H1 (cell line): ENCODE measurements at regions not wholly inside any gene's neighbourhood (a gene's known extent, or its start where the extent isn't known, plus 50 kb on each side); places are given as distances from the start of the nearest gene placed in this dataset.

ENCODE experiments used
- CTCF ChIA-PET: fragments of 300-600 bp; sonication (Branson Sonifier 250); formaldehyde crosslinking; loops from one replicate; lab custom pipeline; 2021; ENCODE audit not compliant: partially characterized antibody; lab: Charles Lee
- POLR2A ChIA-PET: fragments of 300-600 bp; sonication (Branson Sonifier 250); formaldehyde crosslinking; loops from one replicate; lab custom pipeline; 2021; ENCODE audit warnings: inconsistent platforms; ENCODE audit not compliant: partially characterized antibody; lab: Charles Lee
- DNase-seq, 2 experiments: peaks; one replicate each; pipeline versions ENCODE4 v3.0.0 to v3.0.0-alpha.2; 2010 to 2022; ENCODE audit warnings: low spot score in 2 of 2, low read depth in 1 of 2, mixed read lengths in 1 of 2
- FAIRE-seq: peaks from 2 replicates; lab custom pipeline; 2011; peaks lifted over from hg19 to GRCh38; lab: Jason Lieb, UNC
- H2AFZ ChIP-seq: 2 replicates; pipeline ENCODE4 v1.8.1; 2012; ENCODE audit warnings: low read length, inconsistent platforms
- H2AK5ac ChIP-seq: 2 replicates; pipeline ENCODE4 v1.6.1; 2013; ENCODE audit warnings: low read depth, low read length
- H2BK120ac ChIP-seq: replicated peaks from 2 replicates; pipeline ENCODE3; 2013; ENCODE audit warnings: low read depth, low read length, inconsistent platforms
- H2BK12ac ChIP-seq: 2 replicates; pipeline ENCODE4 v1.6.1; 2013; ENCODE audit warnings: low read depth, low read length
- H2BK15ac ChIP-seq: 2 replicates; pipeline ENCODE4 v1.6.1; 2013; ENCODE audit warnings: low read length
- H2BK20ac ChIP-seq: 2 replicates; pipeline ENCODE4 v1.6.1; 2013; ENCODE audit warnings: low read length
- H2BK5ac ChIP-seq: 2 replicates; pipeline ENCODE4 v1.6.1; 2013; ENCODE audit warnings: low read depth, low read length
- H3K14ac ChIP-seq: 2 replicates; pipeline ENCODE4 v1.6.1; 2013; ENCODE audit warnings: inconsistent platforms; ENCODE audit not compliant: insufficient read length
- H3K18ac ChIP-seq: 2 replicates; pipeline ENCODE4 v1.6.1; 2013; ENCODE audit warnings: low read length; ENCODE audit errors: extremely low read depth
- H3K23ac ChIP-seq: 2 replicates; pipeline ENCODE4 v1.6.1; 2013; ENCODE audit warnings: inconsistent platforms; ENCODE audit not compliant: insufficient read length
- H3K23me2 ChIP-seq: 2 replicates; pipeline ENCODE4 v1.6.1; 2013; ENCODE audit warnings: low read depth, low read length
- H3K27ac ChIP-seq: 2 replicates; pipeline ENCODE4 v1.6.1; 2011; ENCODE audit warnings: low read depth, low read length, inconsistent platforms
- H3K27me3 ChIP-seq, 4 experiments: replicated peaks in 1 of 4; 1 replicate in 1 of 4; 2 replicates in 3 of 4; pipeline versions ENCODE4 v1.6.1 to v1.8.1; 2011 to 2013; ENCODE audit warnings: low read length in 3 of 4, mild to moderate bottlenecking in 3 of 4, inconsistent platforms in 2 of 4, mixed read lengths in 2 of 4, moderate library complexity in 1 of 4; ENCODE audit not compliant: control insufficient read depth in 3 of 4, insufficient read depth in 3 of 4; ENCODE audit errors: extremely low read depth in 1 of 4
- H3K36me3 ChIP-seq, 4 experiments: 2 replicates each; pipeline versions ENCODE4 v1.6.1 to v1.8.1; 2011 to 2013; ENCODE audit warnings: mild to moderate bottlenecking in 4 of 4, low read length in 3 of 4, moderate library complexity in 2 of 4, control low read depth in 1 of 4, inconsistent platforms in 1 of 4; ENCODE audit not compliant: insufficient read depth in 4 of 4, control insufficient read depth in 2 of 4
- H3K4ac ChIP-seq: replicated peaks from 2 replicates; pipeline ENCODE3; 2013; ENCODE audit warnings: low read length, low read depth, mixed read lengths, inconsistent platforms; ENCODE audit not compliant: insufficient read length
- H3K4me1 ChIP-seq, 4 experiments: replicated peaks in 1 of 4; 1 replicate in 1 of 4; 2 replicates in 3 of 4; pipeline versions ENCODE4 v1.6.1 to v1.8.1; 2011 to 2013; ENCODE audit warnings: low read length in 3 of 4, inconsistent platforms in 2 of 4, mixed read lengths in 1 of 4; ENCODE audit not compliant: insufficient read depth in 4 of 4, control insufficient read depth in 3 of 4
- H3K4me2 ChIP-seq, 2 experiments: 2 replicates each; pipeline versions ENCODE4 v1.6.1 to v1.8.1; 2011 to 2013; ENCODE audit warnings: low read depth in 2 of 2, low read length in 2 of 2, control low read depth in 1 of 2, inconsistent platforms in 1 of 2, mild to moderate bottlenecking in 1 of 2; ENCODE audit not compliant: insufficient read depth in 1 of 2
- H3K4me3 ChIP-seq, 4 experiments: fragments of 200-600, 300-600 bp in 1 of 4; sonication (generic), shearing (Covaris generic), sonication (Bioruptor Twin) in 1 of 4; 2 replicates each; pipeline versions ENCODE4 v1.5.1 to v1.8.1; 2011 to 2016; ENCODE audit warnings: low read length in 4 of 4, low read depth in 3 of 4, control low read depth in 2 of 4, inconsistent platforms in 2 of 4, mild to moderate bottlenecking in 2 of 4, mixed read lengths in 1 of 4, moderate library complexity in 1 of 4; ENCODE audit not compliant: insufficient read depth in 2 of 4; ENCODE audit errors: extremely low read depth in 1 of 4
- H3K56ac ChIP-seq: replicated peaks from 2 replicates; pipeline ENCODE3; 2013; ENCODE audit warnings: low read depth, mild to moderate bottlenecking, mixed read lengths, low read length, inconsistent platforms; ENCODE audit not compliant: insufficient read length
- H3K79me1 ChIP-seq: 2 replicates; pipeline ENCODE4 v1.6.1; 2013; ENCODE audit warnings: low read depth, low read length, control low read depth
- H3K79me2 ChIP-seq, 2 experiments: 2 replicates each; pipeline versions ENCODE4 v1.6.1 to v1.8.1; 2012 to 2013; ENCODE audit warnings: low read length in 2 of 2, mild to moderate bottlenecking in 2 of 2, inconsistent platforms in 1 of 2; ENCODE audit not compliant: insufficient read depth in 2 of 2, control insufficient read depth in 1 of 2
- H3K9ac ChIP-seq, 4 experiments: replicated peaks in 1 of 4; 1 replicate in 1 of 4; 2 replicates in 3 of 4; pipeline versions ENCODE4 v1.6.1 to v1.8.1; 2011 to 2013; ENCODE audit warnings: low read depth in 3 of 4, low read length in 3 of 4, control low read depth in 2 of 4, mild to moderate bottlenecking in 2 of 4, moderate library complexity in 2 of 4, inconsistent platforms in 1 of 4; ENCODE audit errors: extremely low read depth in 1 of 4
- H3K9me3 ChIP-seq, 2 experiments: 2 replicates each; pipeline versions ENCODE4 v1.6.1 to v1.8.1; 2012 to 2013; ENCODE audit warnings: mild to moderate bottlenecking in 2 of 2, moderate library complexity in 2 of 2, control low read depth in 1 of 2, inconsistent platforms in 1 of 2, low read depth in 1 of 2, low read length in 1 of 2, mixed read lengths in 1 of 2; ENCODE audit not compliant: insufficient read depth in 2 of 2
- H4K20me1 ChIP-seq, 2 experiments: replicated peaks in 1 of 2; 2 replicates each; pipeline versions ENCODE3 to v1.8.1; 2011 to 2013; ENCODE audit warnings: inconsistent platforms in 2 of 2, low read length in 2 of 2, mild to moderate bottlenecking in 1 of 2; ENCODE audit not compliant: insufficient read depth in 2 of 2, control insufficient read depth in 1 of 2
- H4K5ac ChIP-seq: 2 replicates; pipeline ENCODE4 v1.6.1; 2013; ENCODE audit warnings: low read length, low read depth, mixed read lengths, inconsistent platforms; ENCODE audit not compliant: insufficient read length
- H4K8ac ChIP-seq: 2 replicates; pipeline ENCODE4 v1.8.0; 2013; ENCODE audit warnings: mild to moderate bottlenecking, moderate library complexity, low read length, inconsistent platforms; ENCODE audit not compliant: insufficient read depth; ENCODE audit errors: extremely low read depth
- H4K91ac ChIP-seq: replicated peaks from 2 replicates; pipeline ENCODE3; 2013; ENCODE audit warnings: low read length, mixed read lengths, inconsistent platforms; ENCODE audit not compliant: insufficient read length
- PHF8 ChIP-seq: fragments of 200-600 bp; sonication (generic); conservative IDR thresholded peaks from 2 replicates; pipeline ENCODE4 v1.7.1; 2012; ENCODE audit warnings: low read depth, mild to moderate bottlenecking, inconsistent platforms, low read length, moderate library complexity
- WGBS, 2 experiments: shearing (Covaris generic) in 1 of 2; methylation state at CpG; one replicate each; pipeline versions ENCODE4 v1.1.6 to v1.1.7; 2013 to 2015; ENCODE audit warnings: low lambda C conversion rate in 2 of 2, mixed read lengths in 2 of 2, inconsistent platforms in 1 of 2, low coverage in 1 of 2, missing lambda C conversion rate in 1 of 2; ENCODE audit not compliant: insufficient replicate concordance in 2 of 2, insufficient coverage in 1 of 2, insufficient read length in 1 of 2; ENCODE audit errors: extremely low coverage in 1 of 2, missing lambda C conversion rate in 1 of 2; 5-methylcytosine and 5-hydroxymethylcytosine counted together

- Histone ChIP-seq H2AFZ (no peak overlapping the region), H3K14ac (no peak overlapping the region), H3K56ac (no peak overlapping the region), H3K23me2 (no peaks in the 10 kb centered on the region)
- no peak for TF ChIP-seq PHF8
- TF ChIP-seq, all 59 proteins: peak for 0
- Histone ChIP-seq H3K18ac (no peak overlapping the region), H2BK12ac (no peak overlapping the region), H3K23ac (no peak overlapping the region), H4K20me1 (no peaks in the 10 kb centered on the region), H3K4me2 (no peak overlapping the region), H3K4ac (no peak overlapping the region), H3K79me2 (no peaks in the 10 kb centered on the region), H3K9me3 (no peaks in the 10 kb centered on the region), H3K4me1 (no peaks in the 10 kb centered on the region), H2BK15ac (no peak overlapping the region), H4K91ac (no peak overlapping the region), H2AK5ac (no peak overlapping the region), H3K79me1 (no peaks in the 10 kb centered on the region), H2BK120ac (no peak overlapping the region), H3K9ac (no peak overlapping the region), H3K27ac (no peak overlapping the region), H3K36me3 (no peaks in the 10 kb centered on the region), H4K5ac (no peak overlapping the region), H2BK5ac (no peak overlapping the region), H3K27me3 (no peaks in the 10 kb centered on the region), H3K4me3 (no peak overlapping the region), H4K8ac (no peak overlapping the region), H2BK20ac (no peak overlapping the region)
- no peak for FAIRE-seq
- ChIA-PET POLR2A (no interaction called here), CTCF (no interaction called here)
- no peak for DNase-seq
- WGBS, 2 experiments = 97% methylated on average over 3 of the region's 3 CpGs; no CpG with 5 or more reads in 1 of the 2 experiments
Measured at GRCh38 chr16:60150907-60151306, 1416.8 kb upstream of the GOT2 start.
